HL-60 (cell line): ENCODE measurements at regions not wholly inside any gene's neighbourhood (a gene's known extent, or its start where the extent isn't known, plus 50 kb on each side); places are given as distances from the start of the nearest gene placed in this dataset.

Source experiments
- DNase-seq, 2 experiments: peaks; one replicate each; pipeline ENCODE4 v3.0.0-alpha.2; 2010 to 2020; ENCODE audit warnings: low read depth in 1 of 2, low spot score in 1 of 2
- H3K27ac ChIP-seq: fragments of 250-450 bp; sonication (Bioruptor Pico); replicated peaks from 2 replicates; pipeline ENCODE4 v1.5.1; 2020; ENCODE audit warnings: mild to moderate bottlenecking, moderate library complexity
- H3K27me3 ChIP-seq: fragments of 250-450 bp; sonication (Bioruptor Pico); 2 replicates; pipeline ENCODE4 v1.5.1; 2021; ENCODE audit warnings: mild to moderate bottlenecking, moderate library complexity; ENCODE audit not compliant: insufficient read depth, poor library complexity, severe bottlenecking
- H3K4me3 ChIP-seq: replicated peaks from 2 replicates; pipeline ENCODE4 v1.5.1; 2011; ENCODE audit warnings: mild to moderate bottlenecking, control low read depth, low read length; ENCODE audit not compliant: insufficient read depth
- GABPA ChIP-seq: IDR thresholded peaks from 2 replicates; pipeline ENCODE4 v1.6.1; 2012; ENCODE audit warnings: low read depth
- POLR2AphosphoS5 ChIP-seq: IDR thresholded peaks from 2 replicates; pipeline ENCODE4 v1.6.1; 2012; ENCODE audit warnings: low read depth
- SPI1 ChIP-seq: IDR thresholded peaks from 2 replicates; pipeline ENCODE4 v1.6.1; 2012; ENCODE audit warnings: low read depth, mild to moderate bottlenecking, borderline replicate concordance
- TF ChIP-seq, protein P1 (sequence below): IDR thresholded peaks from 2 replicates; pipeline ENCODE4 v1.6.1; 2012; ENCODE audit warnings: low read depth; ENCODE audit not compliant: insufficient replicate concordance
- TF ChIP-seq, protein P2 (sequence below): IDR thresholded peaks from one replicate; pipeline ENCODE4 v1.5.1; 2011; ENCODE audit warnings: low read length, control low read depth, inconsistent platforms; ENCODE audit not compliant: insufficient read depth

GRCh38 chr10:125555743-125556142, 127.2 kb downstream of the TEX36 start:
- no peak for DNase-seq
- Histone ChIP-seq H3K27me3 (peaks cover 5% of the 10 kb centered on the region), H3K4me3 (no peak overlapping the region), H3K27ac (no peak overlapping the region)
- no peak for TF ChIP-seq GABPA
- no peak for TF ChIP-seq SPI1
- TF ChIP-seq POLR2AphosphoS5: no peak
- TF ChIP-seq, protein P1, sequence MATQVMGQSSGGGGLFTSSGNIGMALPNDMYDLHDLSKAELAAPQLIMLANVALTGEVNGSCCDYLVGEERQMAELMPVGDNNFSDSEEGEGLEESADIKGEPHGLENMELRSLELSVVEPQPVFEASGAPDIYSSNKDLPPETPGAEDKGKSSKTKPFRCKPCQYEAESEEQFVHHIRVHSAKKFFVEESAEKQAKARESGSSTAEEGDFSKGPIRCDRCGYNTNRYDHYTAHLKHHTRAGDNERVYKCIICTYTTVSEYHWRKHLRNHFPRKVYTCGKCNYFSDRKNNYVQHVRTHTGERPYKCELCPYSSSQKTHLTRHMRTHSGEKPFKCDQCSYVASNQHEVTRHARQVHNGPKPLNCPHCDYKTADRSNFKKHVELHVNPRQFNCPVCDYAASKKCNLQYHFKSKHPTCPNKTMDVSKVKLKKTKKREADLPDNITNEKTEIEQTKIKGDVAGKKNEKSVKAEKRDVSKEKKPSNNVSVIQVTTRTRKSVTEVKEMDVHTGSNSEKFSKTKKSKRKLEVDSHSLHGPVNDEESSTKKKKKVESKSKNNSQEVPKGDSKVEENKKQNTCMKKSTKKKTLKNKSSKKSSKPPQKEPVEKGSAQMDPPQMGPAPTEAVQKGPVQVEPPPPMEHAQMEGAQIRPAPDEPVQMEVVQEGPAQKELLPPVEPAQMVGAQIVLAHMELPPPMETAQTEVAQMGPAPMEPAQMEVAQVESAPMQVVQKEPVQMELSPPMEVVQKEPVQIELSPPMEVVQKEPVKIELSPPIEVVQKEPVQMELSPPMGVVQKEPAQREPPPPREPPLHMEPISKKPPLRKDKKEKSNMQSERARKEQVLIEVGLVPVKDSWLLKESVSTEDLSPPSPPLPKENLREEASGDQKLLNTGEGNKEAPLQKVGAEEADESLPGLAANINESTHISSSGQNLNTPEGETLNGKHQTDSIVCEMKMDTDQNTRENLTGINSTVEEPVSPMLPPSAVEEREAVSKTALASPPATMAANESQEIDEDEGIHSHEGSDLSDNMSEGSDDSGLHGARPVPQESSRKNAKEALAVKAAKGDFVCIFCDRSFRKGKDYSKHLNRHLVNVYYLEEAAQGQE: no peak
- TF ChIP-seq, protein P2, sequence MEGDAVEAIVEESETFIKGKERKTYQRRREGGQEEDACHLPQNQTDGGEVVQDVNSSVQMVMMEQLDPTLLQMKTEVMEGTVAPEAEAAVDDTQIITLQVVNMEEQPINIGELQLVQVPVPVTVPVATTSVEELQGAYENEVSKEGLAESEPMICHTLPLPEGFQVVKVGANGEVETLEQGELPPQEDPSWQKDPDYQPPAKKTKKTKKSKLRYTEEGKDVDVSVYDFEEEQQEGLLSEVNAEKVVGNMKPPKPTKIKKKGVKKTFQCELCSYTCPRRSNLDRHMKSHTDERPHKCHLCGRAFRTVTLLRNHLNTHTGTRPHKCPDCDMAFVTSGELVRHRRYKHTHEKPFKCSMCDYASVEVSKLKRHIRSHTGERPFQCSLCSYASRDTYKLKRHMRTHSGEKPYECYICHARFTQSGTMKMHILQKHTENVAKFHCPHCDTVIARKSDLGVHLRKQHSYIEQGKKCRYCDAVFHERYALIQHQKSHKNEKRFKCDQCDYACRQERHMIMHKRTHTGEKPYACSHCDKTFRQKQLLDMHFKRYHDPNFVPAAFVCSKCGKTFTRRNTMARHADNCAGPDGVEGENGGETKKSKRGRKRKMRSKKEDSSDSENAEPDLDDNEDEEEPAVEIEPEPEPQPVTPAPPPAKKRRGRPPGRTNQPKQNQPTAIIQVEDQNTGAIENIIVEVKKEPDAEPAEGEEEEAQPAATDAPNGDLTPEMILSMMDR: no peak

DNA sequence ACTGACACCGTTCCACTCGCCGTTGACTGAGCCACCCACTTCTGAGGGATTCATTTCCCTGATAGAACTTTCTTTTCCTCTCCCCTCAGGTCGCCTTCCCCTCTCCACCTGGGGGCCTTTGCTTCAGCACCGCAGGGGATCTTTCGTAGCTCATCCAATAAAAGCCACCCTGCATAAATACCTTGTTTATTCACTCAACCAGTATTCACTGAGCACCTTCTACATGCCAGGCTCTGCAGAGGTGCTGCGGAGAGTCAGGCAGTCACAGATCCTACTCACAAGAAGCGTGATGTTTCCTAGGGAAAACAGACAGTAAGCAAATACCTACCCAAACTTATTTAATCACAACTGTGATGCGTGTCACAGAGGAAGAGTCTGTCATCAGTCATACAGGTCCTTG, 127.7 kb downstream of the TEX36 start:
- Histone ChIP-seq H3K4me3 (no peak overlapping the region), H3K27me3 (peaks cover 5% of the 10 kb centered on the region), H3K27ac (no peak overlapping the region)
- TF ChIP-seq, protein P2: no peak
- TF ChIP-seq GABPA (no peak), POLR2AphosphoS5 (no peak), SPI1 (no peak)
- TF ChIP-seq, protein P1: no peak
- DNase-seq: no peak

DNA sequence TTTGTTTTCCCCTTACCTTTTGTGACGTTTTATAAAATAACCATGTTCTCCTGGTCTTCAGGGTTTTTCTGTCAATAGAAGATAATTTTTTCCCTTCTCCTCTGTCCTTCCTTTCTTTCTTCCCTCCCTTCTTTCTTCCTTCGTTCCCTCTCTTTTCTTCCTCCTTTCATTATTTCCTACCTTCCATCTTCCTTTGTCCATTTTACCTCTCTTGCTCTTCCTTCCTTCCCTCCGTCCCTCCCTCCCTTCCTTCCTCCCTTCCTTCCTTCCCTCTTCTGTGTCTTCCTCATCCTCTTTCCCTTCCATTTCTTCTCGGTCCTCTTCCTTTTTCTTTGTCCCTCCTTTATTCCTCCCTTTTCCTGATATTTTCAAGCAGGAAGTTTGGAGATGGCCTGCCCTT, 128.2 kb downstream of the TEX36 start:
- H3K4me3 ChIP-seq: no peak overlapping the region
- DNase-seq: no peak
- peaks cover 5% of the 10 kb centered on the region for H3K27me3 ChIP-seq
- no peak for TF ChIP-seq SPI1
- TF ChIP-seq POLR2AphosphoS5: no peak
- TF ChIP-seq, protein P1: no peak
- TF ChIP-seq, protein P2: no peak
- no peak for TF ChIP-seq GABPA
- no peak overlapping the region for H3K27ac ChIP-seq
